ENCODE measurements at regions not wholly inside any gene's neighbourhood (a gene's known extent, or its start where the extent isn't known, plus 50 kb on each side); places are given as distances from the start of the nearest gene placed in this dataset.

GRCh38 chr6:25006075-25006474 lies 70.3 kb upstream of the RIPOR2 start:
- no peak for DNase-seq (ENCODE audit: low read depth)
- H3K4me3 ChIP-seq (ENCODE audit: low read length), result no peak overlapping the region
- TF ChIP-seq CTCF (conservative IDR thresholded peaks at IDR 0.05; ENCODE audit: low read length), result no peak

- no peak overlapping the region for H3K4me3 ChIP-seq (ENCODE audit: low read length)
- no peak for TF ChIP-seq CTCF (conservative IDR thresholded peaks at IDR 0.05; ENCODE audit: low read length)
- DNase-seq (ENCODE audit: low read depth), result peak; percentile 74
Measured at GRCh38 chr6:25006565-25007001, 70.8 kb upstream of the RIPOR2 start.

- no peak overlapping the region for H3K4me3 ChIP-seq (ENCODE audit: low read length)
- TF ChIP-seq CTCF (conservative IDR thresholded peaks at IDR 0.05; ENCODE audit: low read length), result no peak
- DNase-seq (ENCODE audit: low read depth), result no peak
Measured at GRCh38 chr6:25007269-25007699, 71.5 kb upstream of the RIPOR2 start.

- no peak for TF ChIP-seq CTCF (conservative IDR thresholded peaks at IDR 0.05; ENCODE audit: low read length)
- H3K4me3 ChIP-seq (ENCODE audit: low read length), result no peak overlapping the region
- DNase-seq (ENCODE audit: low read depth), result no peak
Measured at GRCh38 chr6:25008707-25009392, 73.1 kb upstream of the RIPOR2 start.

- TF ChIP-seq CTCF (conservative IDR thresholded peaks at IDR 0.05; ENCODE audit: low read length), result no peak
- no peak overlapping the region for H3K4me3 ChIP-seq (ENCODE audit: low read length)
Measured at GRCh38 chr6:25009393-25009710, 73.6 kb upstream of the RIPOR2 start.

GRCh38 chr6:25010176-25010575 lies 74.4 kb upstream of the RIPOR2 start:
- DNase-seq (ENCODE audit: low read depth), result no peak
- TF ChIP-seq CTCF (conservative IDR thresholded peaks at IDR 0.05; ENCODE audit: low read length), result no peak

More at GRCh38 chr6:25009393-25009710, 73.6 kb upstream of the RIPOR2 start:
- no peak for DNase-seq (ENCODE audit: low read depth)

GRCh38 chr6:25010902-25011625 lies 75.3 kb upstream of the RIPOR2 start:
- H3K4me3 ChIP-seq (ENCODE audit: low read length), result no peak overlapping the region
- DNase-seq (ENCODE audit: low read depth), result peak; percentile 55
- no peak for TF ChIP-seq CTCF (conservative IDR thresholded peaks at IDR 0.05; ENCODE audit: low read length)

More at GRCh38 chr6:25010176-25010575, 74.4 kb upstream of the RIPOR2 start:
- no peak overlapping the region for H3K4me3 ChIP-seq (ENCODE audit: low read length)

All from AG10803 (cell line).